Panc1 (cell line): ENCODE measurements at regions not wholly inside any gene's neighbourhood (a gene's known extent, or its start where the extent isn't known, plus 50 kb on each side); places are given as distances from the start of the nearest gene placed in this dataset.

ENCODE experiments used
- CTCF ChIP-seq: fragments of 450-650 bp; IDR thresholded peaks from 2 replicates; pipeline ENCODE4 v1.5.1; 2017; ENCODE audit warnings: mild to moderate bottlenecking
- SIN3A ChIP-seq: IDR thresholded peaks from 2 replicates; pipeline ENCODE4 v1.6.1; 2012; ENCODE audit warnings: low read depth, mild to moderate bottlenecking, low read length, moderate library complexity, borderline replicate concordance; ENCODE audit not compliant: insufficient read depth

GRCh38 chr4:124179506-124180186 is 532.9 kb downstream of the ANKRD50 start:
- no peak for TF ChIP-seq CTCF
- no peak for TF ChIP-seq SIN3A
